BE2C (cell line): ENCODE measurements at regions not wholly inside any gene's neighbourhood (a gene's known extent, or its start where the extent isn't known, plus 50 kb on each side); places are given as distances from the start of the nearest gene placed in this dataset.

ENCODE experiments used
- DNase-seq: peaks from one replicate; pipeline ENCODE4 v3.0.0-alpha.2; 2020
- H3K27me3 ChIP-seq: fragments of 250-450 bp; sonication (Bioruptor Pico); 2 replicates; pipeline ENCODE4 v1.5.1; 2020; ENCODE audit warnings: mild to moderate bottlenecking
- H3K36me3 ChIP-seq: fragments of 250-450 bp; sonication (Bioruptor Pico); 2 replicates; pipeline ENCODE4 v1.5.1; 2020; ENCODE audit warnings: mild to moderate bottlenecking
- H3K4me1 ChIP-seq: fragments of 250-450 bp; sonication (Bioruptor Pico); 2 replicates; pipeline ENCODE4 v1.5.1; 2020
- H3K4me3 ChIP-seq: 2 replicates; pipeline ENCODE4 v1.5.1; 2011; ENCODE audit warnings: low read depth, low read length
- H3K9me3 ChIP-seq: fragments of 250-450 bp; sonication (Bioruptor Pico); 2 replicates; pipeline ENCODE4 v1.5.1; 2020
- CTCF ChIP-seq: IDR thresholded peaks from 2 replicates; pipeline ENCODE4 v1.5.1; 2012; ENCODE audit warnings: mild to moderate bottlenecking, low read depth, low read length

GRCh38 chr4:43339435-43339834 is 446.9 kb downstream of the GRXCR1 start:
- TF ChIP-seq CTCF, result no peak
- H3K27me3 ChIP-seq, result no peaks in the 10 kb centered on the region
- H3K9me3 ChIP-seq, result no peaks in the 10 kb centered on the region
- DNase-seq, result no peak
- no peaks in the 10 kb centered on the region for H3K36me3 ChIP-seq
- H3K4me3 ChIP-seq, result no peak overlapping the region
- H3K4me1 ChIP-seq, result no peaks in the 10 kb centered on the region

DNA sequence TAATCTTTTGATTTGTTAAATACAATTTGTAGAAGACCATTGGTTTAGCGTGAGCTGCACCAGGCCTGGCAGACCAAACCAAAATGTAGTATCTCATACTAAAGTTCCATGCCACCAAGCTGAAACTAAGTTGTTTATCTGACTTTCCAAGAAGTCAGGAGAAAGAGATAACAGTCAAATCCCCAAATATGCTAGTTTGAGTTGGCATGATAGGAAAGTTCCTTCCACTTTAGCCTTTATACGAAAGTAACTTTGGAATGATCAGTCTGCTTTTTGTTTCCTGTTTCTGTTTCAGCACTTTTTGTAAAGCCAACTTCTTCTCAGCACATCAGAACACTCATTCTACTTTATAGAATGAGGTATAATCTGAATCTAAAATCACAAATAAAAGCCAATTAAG is 449.2 kb downstream of the GRXCR1 start:
- no peaks in the 10 kb centered on the region for H3K9me3 ChIP-seq

DNA sequence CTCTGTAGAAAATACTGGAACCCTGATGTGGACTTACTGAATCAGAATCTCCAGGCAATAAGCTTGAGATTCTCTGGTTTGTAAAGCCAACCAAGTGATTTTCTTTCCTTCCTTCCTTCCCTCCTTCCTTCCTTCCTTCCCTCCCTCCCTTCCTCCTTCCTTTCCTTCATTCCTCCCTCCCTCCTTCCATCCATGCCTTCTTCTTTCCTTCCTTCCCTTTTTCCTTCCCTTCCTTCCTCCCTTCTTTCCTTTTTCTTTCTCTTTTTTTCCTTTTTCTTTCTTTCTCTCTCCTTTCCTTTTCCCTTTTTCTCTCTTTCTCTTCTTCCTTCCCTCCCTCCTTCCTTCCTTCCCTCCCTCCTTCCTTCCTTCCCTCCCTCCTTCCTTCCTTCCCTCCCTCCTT is 450.8 kb downstream of the GRXCR1 start:
- H3K27me3 ChIP-seq, result no peaks in the 10 kb centered on the region
- H3K4me1 ChIP-seq, result no peaks in the 10 kb centered on the region
- H3K9me3 ChIP-seq, result no peaks in the 10 kb centered on the region
- H3K36me3 ChIP-seq, result no peaks in the 10 kb centered on the region
- no peak overlapping the region for H3K4me3 ChIP-seq
- DNase-seq, result no peak
- no peak for TF ChIP-seq CTCF

More for the DNA sequence above, 449.2 kb downstream of the GRXCR1 start:
- H3K36me3 ChIP-seq, result no peaks in the 10 kb centered on the region
- no peak for TF ChIP-seq CTCF
- H3K27me3 ChIP-seq, result no peaks in the 10 kb centered on the region
- DNase-seq, result no peak
- H3K4me1 ChIP-seq, result no peaks in the 10 kb centered on the region
- H3K4me3 ChIP-seq, result no peak overlapping the region

DNA sequence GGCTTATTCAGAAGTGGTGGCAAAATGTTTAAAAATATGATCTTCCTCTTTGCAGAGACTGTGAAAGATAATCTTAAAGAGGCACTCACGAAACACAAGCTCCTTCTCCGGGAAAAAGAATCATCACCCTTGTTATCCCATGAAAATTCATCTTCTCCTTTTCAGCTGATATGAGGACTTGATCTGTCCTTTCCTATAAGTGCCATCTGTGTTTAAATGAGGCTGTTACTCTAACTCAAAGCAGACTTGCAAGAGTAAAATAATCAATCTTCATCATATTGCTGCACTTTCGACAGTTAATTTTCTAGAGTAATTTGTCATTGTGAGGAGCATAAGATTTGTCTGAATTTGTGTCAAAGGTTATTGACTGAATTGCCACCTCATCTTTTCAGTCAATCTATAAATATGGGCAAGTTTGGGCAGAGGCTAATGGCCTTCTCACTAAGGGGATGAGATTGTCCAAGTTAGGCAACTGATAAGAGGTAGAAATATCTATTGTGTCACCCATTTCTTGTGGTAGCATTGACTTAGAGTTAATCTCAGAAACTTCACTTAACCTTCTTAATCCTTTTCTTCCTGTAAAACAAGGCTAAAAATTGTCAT is 452.9 kb downstream of the GRXCR1 start:
- Histone ChIP-seq H3K4me3 (no peak overlapping the region), H3K27me3 (no peaks in the 10 kb centered on the region), H3K9me3 (no peaks in the 10 kb centered on the region), H3K36me3 (no peaks in the 10 kb centered on the region), H3K4me1 (no peaks in the 10 kb centered on the region)
- DNase-seq, result no peak
- no peak for TF ChIP-seq CTCF

- no peak for DNase-seq
These were observed 456.1 kb downstream of the GRXCR1 start for GRCh38 chr4:43348591-43348990.

More at GRCh38 chr4:43348591-43348990, 456.1 kb downstream of the GRXCR1 start:
- Histone ChIP-seq H3K27me3 (no peaks in the 10 kb centered on the region), H3K9me3 (no peaks in the 10 kb centered on the region), H3K36me3 (no peaks in the 10 kb centered on the region), H3K4me1 (no peaks in the 10 kb centered on the region), H3K4me3 (no peak overlapping the region)
- TF ChIP-seq CTCF, result no peak
